Activated CD4-positive, alpha-beta T cell treated with anti-CD3 and anti-CD28 coated beads for 1 hour (primary cell): ENCODE measurements at regions not wholly inside any gene's neighbourhood (a gene's known extent, or its start where the extent isn't known, plus 50 kb on each side); places are given as distances from the start of the nearest gene placed in this dataset.

Experiments
- DNase-seq: peaks from one replicate; pipeline ENCODE4 v3.0.0-alpha.2; 2020

DNA sequence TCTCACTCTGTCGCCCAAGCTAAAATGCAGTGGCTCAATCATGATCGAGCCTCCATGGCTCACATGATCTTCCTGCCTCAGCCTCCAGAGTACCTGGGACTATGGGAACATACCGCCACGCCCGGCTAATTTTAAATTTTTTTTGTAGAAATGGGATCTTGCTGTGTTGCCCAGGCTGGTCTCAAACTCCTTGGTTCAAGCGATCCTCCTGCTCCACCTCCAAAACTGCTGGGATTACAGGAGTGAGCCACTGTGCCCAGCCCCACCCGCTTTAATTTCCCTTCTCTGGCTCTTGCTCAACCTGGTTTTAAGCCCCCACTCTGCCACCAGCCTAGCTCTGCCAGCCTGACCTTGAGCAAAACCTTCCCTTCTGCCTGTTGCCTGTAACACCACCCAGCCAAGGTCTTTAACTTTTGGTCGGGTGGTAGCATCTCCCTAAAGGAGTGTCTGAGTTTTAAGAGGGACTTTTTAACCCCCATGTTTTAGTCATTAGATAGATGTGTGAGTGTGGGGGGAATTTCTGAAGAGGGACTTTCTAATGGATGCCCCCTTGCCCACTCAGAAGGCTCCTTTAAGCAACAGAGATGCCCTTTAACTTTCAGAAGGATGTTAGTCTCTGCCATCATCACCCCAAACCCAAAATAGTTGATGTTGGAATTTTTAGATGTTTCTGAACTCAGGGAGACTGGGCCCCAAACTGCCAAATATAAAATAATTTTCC is 71.8 kb upstream of the FOXP4 start:
- DNase-seq = no peak

DNA sequence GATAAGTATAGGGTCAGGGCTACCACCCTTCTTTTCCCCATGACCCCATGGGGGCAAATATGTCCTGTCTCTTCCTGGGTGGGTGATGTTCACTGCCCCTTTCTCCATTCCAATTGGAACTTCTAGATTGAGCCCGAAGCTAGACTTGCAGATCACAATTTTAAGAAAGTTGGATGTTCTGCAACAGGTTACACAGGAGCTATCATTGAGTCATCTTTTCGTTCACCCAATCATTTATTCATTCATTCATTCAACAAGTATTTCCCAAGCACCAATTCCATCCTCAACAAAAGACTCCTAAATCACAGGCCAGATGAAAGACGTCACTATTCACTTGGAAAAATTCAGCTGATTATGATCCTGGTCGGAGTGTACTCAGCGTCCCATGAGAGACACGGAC is 71.0 kb upstream of the FOXP4 start:
- DNase-seq = no peak

DNA sequence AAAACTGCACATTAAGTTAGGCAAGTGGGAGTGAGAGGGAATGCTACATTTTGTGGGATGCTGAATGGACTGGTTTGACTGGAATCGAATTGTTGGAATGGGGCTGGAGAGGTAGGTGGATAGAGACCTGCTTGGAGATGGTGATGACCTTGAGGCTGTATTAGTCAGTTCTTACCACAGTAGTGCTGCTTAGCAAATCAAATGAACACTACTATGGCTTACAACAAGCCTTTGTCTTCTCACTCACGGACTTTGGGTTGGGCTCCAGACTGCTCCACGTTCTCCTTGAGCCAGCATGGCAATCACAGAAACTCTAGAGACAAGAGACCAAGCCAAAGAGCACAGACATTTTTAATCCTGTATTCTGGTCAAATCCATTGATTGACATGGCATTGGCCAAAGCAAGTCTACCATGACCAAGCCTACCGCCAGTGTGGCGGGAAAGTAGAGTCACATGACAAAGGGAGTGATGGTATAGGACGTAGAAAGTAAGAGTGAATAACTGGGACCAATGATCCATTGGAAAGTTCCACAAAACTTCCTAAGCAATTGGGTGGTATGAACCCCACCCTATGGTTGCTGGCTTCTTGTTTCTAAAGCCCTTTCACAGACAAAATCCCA is 70.3 kb upstream of the FOXP4 start:
- DNase-seq = no peak

DNA sequence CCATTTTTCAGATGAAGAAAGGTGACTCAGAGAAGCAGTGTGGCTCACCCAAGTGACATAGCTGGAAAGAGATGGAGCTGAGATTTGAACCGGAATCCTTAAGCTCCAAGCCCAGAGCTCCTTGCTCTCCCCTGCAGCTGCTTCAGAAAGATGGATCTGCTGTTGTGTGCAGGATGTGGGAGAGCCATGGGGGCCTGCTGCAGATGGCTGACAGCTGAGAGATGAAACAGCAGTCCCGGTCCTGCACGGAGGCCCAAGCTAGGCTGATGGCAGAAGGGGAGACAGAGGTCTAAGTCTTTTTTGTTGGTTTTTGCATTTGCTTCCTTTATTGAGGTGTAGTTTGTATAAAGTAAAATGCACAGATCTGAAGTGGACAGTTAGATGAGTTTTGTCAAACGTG is 69.8 kb upstream of the FOXP4 start:
- DNase-seq = no peak

DNA sequence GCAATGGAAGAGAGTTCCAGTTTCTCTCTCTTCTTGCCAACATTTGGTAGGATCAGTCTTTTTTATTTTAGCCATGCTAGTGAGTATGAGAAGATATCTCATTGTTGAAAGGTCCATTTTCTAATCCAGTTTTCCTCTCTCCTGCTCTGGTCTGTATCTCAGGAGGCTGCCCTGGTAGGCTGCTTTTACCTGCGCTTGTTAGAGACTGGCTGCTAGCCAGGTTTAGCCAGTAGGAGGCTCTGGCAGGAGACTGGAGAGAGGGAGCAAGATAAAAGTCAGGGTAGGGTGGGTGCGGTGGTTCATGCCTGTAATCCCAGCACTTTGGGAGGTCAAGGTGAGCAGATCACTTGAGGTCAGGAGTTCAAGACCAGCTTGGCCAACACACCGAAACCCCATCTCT is 68.6 kb upstream of the FOXP4 start:
- no peak for DNase-seq

DNA sequence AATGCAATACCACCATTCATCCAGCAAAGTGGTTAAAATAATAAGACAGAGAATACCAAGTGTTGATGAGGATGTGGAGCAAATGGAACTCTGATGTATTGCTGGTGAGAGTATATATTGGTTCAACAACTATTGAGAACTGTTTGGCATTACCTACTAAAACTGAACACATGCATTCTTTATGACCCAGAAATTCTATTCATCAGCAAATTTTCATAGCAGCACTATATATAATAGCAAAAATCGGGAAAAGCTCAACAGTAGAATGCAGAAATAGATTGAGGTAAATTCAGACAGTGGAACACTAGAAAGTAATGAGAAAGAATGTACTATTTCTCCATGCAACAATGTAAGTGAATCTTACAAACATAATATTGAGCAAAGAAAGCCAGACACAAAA is 62.2 kb upstream of the FOXP4 start:
- no peak for DNase-seq

DNA sequence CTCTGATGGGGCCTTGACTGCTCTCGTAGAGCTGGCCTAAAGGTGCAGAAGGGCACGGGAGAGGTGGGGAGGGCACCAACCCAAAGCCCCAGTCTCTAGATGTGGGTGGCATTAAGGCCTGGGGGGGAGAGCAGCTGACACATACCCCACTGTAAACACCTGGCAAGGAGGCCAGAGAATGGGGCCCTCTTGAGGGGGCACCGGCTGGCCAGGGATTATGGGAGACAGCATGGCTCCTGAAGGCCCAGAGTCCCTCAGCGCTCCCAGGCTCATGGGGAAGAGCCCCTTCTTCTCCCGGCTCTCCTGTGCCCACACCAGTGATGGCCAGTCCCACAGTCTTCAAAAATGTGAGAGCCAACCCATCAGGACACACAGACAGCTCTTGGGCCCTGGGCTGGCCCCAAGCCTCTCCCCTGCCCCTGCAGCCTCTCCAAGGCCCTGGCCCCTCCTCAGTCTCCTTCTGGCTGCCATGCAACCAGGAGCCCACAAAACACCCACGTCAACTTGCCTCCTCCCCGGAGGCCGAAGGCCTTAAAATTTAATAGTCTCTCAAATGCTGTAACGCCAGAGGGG is 58.2 kb upstream of the FOXP4 start:
- DNase-seq = no peak

DNA sequence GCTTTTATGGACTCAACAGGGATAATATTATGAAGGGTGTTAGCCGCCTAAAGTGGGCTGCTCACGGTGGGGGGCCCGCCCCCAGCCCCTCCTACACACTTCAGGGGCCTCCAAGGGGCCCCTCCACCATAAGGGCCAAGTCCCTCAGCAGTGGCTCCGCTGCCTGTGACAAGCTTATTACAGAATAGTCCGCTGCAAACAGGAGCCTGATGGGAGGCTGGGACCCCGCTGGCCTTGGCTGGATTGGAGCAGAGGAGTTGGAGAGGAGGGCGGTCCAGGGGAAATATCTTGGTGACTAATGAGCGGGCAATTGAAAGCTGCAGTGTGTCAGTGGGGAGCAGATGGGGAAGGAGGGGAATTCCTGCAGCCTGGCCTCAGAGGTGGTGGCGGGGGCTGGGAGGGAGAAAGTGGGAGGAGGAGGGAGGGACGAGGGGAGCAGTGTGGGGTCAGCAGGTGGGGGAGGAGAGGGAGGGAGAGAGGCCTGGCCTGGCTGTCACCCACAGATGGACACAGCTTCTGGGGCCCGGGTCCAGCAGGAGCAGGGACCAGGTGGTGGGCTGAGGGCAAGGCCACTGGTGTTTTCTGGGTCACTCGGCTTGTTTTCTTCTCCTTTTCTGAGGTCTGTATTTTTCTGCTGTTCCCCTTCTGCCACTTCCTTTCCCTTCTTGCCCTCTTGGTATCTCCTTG is 57.6 kb upstream of the FOXP4 start:
- DNase-seq = no peak

DNA sequence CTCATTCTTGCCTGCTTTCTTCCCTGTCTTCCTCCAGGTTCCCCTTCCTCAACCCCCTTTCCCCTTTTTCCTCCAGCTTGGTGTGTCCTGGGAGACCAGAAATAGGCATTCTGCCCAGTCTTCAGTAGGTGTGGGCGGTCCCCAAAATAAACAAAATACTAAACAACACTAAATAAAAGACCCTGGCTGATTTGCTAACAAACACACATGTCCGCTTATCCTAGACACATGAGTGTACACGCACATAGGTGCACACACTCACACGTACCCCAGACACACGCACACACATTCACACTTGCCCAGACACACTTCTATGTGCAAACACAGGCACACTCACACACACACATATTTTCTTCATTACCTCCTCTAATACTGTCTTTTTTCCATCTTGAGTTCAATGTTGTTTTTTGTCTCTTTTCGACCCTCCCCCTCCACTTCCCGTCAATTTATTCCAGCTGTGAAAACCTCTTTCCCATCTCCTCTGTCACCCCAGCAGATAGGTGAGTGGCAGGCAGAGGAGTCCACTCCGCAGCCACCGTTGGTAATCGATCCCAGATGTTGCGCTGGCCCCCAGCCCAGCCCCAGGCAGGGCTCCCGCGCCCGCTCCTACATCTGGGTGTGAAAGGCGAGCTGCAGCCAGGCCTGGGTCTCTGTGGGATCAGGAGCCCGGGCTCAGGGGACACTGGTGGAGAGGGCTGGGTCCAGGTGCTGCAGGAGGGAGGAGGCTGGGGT is 56.9 kb upstream of the FOXP4 start:
- DNase-seq = no peak

DNA sequence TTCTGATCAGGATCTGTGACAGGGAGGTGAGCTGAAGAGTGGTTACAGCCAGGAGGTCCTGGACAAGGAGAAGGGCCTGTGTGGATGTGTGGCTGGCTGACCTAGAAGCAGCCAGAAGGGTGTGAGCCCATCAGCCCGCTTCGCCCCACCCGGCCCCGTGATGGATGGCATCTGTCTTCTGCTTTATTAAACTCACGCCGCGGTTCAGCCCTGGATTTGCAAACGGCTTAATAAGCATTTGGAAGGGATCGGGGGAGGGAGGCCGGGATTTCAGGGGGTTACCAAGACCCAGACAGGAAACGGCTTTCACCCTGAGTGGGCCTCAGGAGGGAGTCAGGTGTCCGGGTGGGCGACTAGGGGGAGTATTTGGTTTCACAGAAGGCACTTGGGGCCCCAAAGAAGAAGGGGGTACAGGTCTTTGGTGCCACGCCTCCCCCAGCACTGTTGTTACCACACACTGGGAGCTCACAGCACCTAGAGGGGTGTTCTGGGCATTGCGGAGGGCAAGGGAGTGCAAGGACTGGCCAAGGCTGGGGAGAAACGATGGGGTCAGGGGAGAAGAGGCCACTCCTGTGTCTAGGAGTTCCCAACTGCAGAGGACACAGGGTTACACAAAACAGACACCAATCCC is 53.8 kb upstream of the FOXP4 start:
- DNase-seq = no peak

DNA sequence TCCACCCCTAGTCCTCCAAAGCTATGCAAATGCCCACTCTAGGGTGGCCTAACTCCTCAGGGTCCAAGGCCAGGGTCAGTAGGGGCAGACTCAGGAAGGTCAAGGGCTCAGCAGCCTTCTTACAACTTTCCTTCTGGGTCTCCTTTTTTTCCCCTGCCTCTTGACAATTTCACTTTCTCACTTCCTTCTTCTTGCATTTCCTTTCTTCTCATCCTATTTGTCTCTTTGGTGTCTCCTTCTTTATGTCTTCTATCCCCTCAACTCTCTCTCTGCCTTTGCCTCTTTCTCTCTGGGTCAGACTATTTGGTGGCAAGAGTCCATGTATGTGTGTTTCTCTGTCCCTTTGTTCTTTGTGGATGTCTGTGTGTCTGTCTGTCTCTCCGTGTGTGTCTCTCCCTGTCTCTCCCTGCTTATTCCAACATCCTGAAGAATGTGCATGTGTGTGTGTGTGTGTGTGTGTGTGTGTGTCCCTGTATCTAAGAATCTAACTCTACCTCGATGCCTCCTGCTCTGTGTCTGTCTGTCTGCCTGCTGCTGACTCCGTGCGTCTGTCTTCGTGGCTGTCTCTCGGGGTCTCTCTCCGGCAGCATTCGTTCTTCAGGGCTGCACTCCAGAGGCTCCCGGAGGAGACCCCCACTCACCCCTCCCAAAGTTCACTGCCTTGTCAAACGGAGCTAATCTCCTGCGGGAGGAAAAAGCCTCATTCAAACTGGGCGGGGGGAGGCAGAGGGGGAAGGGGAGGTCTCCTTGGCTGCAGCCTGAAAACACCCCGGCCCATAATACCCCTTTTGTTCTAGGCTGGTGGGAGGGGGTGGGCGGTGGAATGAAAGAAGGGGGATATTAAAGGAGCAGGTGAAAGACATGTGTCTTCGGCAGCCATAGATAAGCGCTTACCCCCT is 51.7 kb upstream of the FOXP4 start:
- no peak for DNase-seq
